ENCODE measurements at regions not wholly inside any gene's neighbourhood (a gene's known extent, or its start where the extent isn't known, plus 50 kb on each side); places are given as distances from the start of the nearest gene placed in this dataset.

- Histone ChIP-seq H3K79me2 (ENCODE audit: insufficient read depth, low read length) (no peaks in the 10 kb centered on the region), H3K4me2 (ENCODE audit: low read length) (no peak overlapping the region), H3K4me1 (ENCODE audit: insufficient read depth, low read length, severe bottlenecking) (peaks cover 92% of the 10 kb centered on the region), H3K4me3 (ENCODE audit: low read depth, low read length, poor library complexity, severe bottlenecking) (no peak overlapping the region), H3K27me3 (ENCODE audit: insufficient read depth, low read length) (no peaks in the 10 kb centered on the region), H3K9me2 (ENCODE audit: low read depth, low read length) (no peaks in the 10 kb centered on the region), H3K9ac (ENCODE audit: low read length) (peak overlapping the region; percentile 40; the same call in 1 of the 2 replicates), H4K20me1 (ENCODE audit: insufficient read depth, low read length) (no peaks in the 10 kb centered on the region), H3F3A (ENCODE audit: insufficient read depth, low read length) (peaks cover 12% of the 10 kb centered on the region), H3K36me3 (ENCODE audit: insufficient read depth, low read length) (no peaks in the 10 kb centered on the region), H3K27ac (ENCODE audit: low read depth, low read length, poor library complexity, severe bottlenecking) (peak overlapping the region; percentile 95), H2AFZ (ENCODE audit: low read length) (no peak overlapping the region), H3K9me3 (ENCODE audit: low read length) (no peaks in the 10 kb centered on the region)
- TF ChIP-seq CTCF (IDR thresholded peaks at IDR 0.05; ENCODE audit: low read length) (no peak), EZH2 (IDR thresholded peaks at IDR 0.05; ENCODE audit: borderline replicate concordance, low read length) (no peak)
These were observed 170.5 kb downstream of the TOMM20 start for GRCh38 chr1:234958066-234958705.

- Histone ChIP-seq H3K27ac (ENCODE audit: low read depth, low read length, poor library complexity, severe bottlenecking) (peak overlapping the region; percentile 95), H3K9ac (ENCODE audit: low read length) (peak overlapping the region; percentile 40), H3K4me1 (ENCODE audit: insufficient read depth, low read length, severe bottlenecking) (peaks cover 86% of the 10 kb centered on the region)
These were observed 171.1 kb downstream of the TOMM20 start for GRCh38 chr1:234957330-234958065.

GRCh38 chr1:234956821-234957329 is 171.8 kb downstream of the TOMM20 start:
- peak overlapping the region; percentile 95 for H3K27ac ChIP-seq (ENCODE audit: low read depth, low read length, poor library complexity, severe bottlenecking)
- peak overlapping the region; percentile 40; the same call in 1 of the 2 replicates for H3K9ac ChIP-seq (ENCODE audit: low read length)
- H3K4me2 ChIP-seq (ENCODE audit: low read length) = no peak overlapping the region

More at GRCh38 chr1:234957330-234958065, 171.1 kb downstream of the TOMM20 start:
- TF ChIP-seq CTCF (IDR thresholded peaks at IDR 0.05; ENCODE audit: low read length) = no peak
- TF ChIP-seq EZH2 (IDR thresholded peaks at IDR 0.05; ENCODE audit: borderline replicate concordance, low read length) = no peak
- Histone ChIP-seq H3K27me3 (ENCODE audit: insufficient read depth, low read length) (no peaks in the 10 kb centered on the region), H3F3A (ENCODE audit: insufficient read depth, low read length) (peaks cover 6% of the 10 kb centered on the region; the same call in 1 of the 2 replicates), H3K36me3 (ENCODE audit: insufficient read depth, low read length) (no peaks in the 10 kb centered on the region), H2AFZ (ENCODE audit: low read length) (no peak overlapping the region), H3K4me3 (ENCODE audit: low read depth, low read length, poor library complexity, severe bottlenecking) (no peak overlapping the region), H3K4me2 (ENCODE audit: low read length) (no peak overlapping the region), H3K9me2 (ENCODE audit: low read depth, low read length) (no peaks in the 10 kb centered on the region), H4K20me1 (ENCODE audit: insufficient read depth, low read length) (no peaks in the 10 kb centered on the region), H3K9me3 (ENCODE audit: low read length) (no peaks in the 10 kb centered on the region), H3K79me2 (ENCODE audit: insufficient read depth, low read length) (no peaks in the 10 kb centered on the region)

More at GRCh38 chr1:234956821-234957329, 171.8 kb downstream of the TOMM20 start:
- Histone ChIP-seq H3F3A (ENCODE audit: insufficient read depth, low read length) (no peaks in the 10 kb centered on the region), H4K20me1 (ENCODE audit: insufficient read depth, low read length) (no peaks in the 10 kb centered on the region), H3K36me3 (ENCODE audit: insufficient read depth, low read length) (no peaks in the 10 kb centered on the region), H3K4me1 (ENCODE audit: insufficient read depth, low read length, severe bottlenecking) (peaks cover 79% of the 10 kb centered on the region), H3K27me3 (ENCODE audit: insufficient read depth, low read length) (no peaks in the 10 kb centered on the region), H3K9me3 (ENCODE audit: low read length) (no peaks in the 10 kb centered on the region), H3K4me3 (ENCODE audit: low read depth, low read length, poor library complexity, severe bottlenecking) (no peak overlapping the region), H3K9me2 (ENCODE audit: low read depth, low read length) (no peaks in the 10 kb centered on the region), H2AFZ (ENCODE audit: low read length) (no peak overlapping the region), H3K79me2 (ENCODE audit: insufficient read depth, low read length) (no peaks in the 10 kb centered on the region)
- TF ChIP-seq EZH2 (IDR thresholded peaks at IDR 0.05; ENCODE audit: borderline replicate concordance, low read length) (no peak), CTCF (IDR thresholded peaks at IDR 0.05; ENCODE audit: low read length) (no peak)
